AG04449 (cell line): ENCODE measurements at regions not wholly inside any gene's neighbourhood (a gene's known extent, or its start where the extent isn't known, plus 50 kb on each side); places are given as distances from the start of the nearest gene placed in this dataset.

ENCODE experiments used
- CTCF ChIA-PET: fragments of 350-600 bp; formaldehyde crosslinking; extraction: SDS; loops from one replicate; lab custom pipeline; 2021; ENCODE audit warnings: antibody characterized with exemption; lab: Yijun Ruan, JAX
- POLR2A ChIA-PET: fragments of 400-600, 350-600 bp; formaldehyde crosslinking; extraction: SDS; loops from one replicate; lab custom pipeline; 2020; ENCODE audit warnings: antibody characterized with exemption, inconsistent platforms; lab: Yijun Ruan, JAX
- DNase-seq: peaks from one replicate; pipeline ENCODE4 v3.0.0-alpha.2; 2010; ENCODE audit warnings: low read depth, low spot score
- H3K4me3 ChIP-seq: 2 replicates; pipeline ENCODE4 v1.5.1; 2011; ENCODE audit warnings: low read depth, mild to moderate bottlenecking, control low read depth, low read length
- TF ChIP-seq, protein P1 (sequence below): IDR thresholded peaks from one replicate; pipeline ENCODE4 v1.5.1; 2011; ENCODE audit warnings: mild to moderate bottlenecking, moderate library complexity, low read length, control low read depth, inconsistent platforms; ENCODE audit not compliant: insufficient read depth; ENCODE audit errors: missing control alignments

DNA sequence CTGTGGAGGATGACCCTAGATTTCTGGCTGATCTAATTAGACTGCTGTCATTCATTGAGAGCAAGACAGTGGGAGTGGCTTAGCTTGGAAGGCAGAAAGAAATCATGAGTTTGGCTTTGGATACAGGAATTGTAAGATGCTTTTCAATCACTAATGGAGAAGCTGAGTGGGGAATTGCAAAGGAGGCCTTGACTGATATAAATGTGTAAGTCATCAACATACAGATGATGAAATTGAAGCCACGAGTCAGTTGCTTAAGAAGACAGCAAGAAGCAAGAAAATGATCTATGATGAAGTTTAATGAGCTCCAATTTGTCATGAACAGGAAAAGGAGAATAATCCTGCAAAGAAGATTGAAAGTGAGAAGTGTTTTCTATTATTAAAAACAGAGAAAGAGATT, 136.7 kb upstream of the C1QTNF7 start:
- POLR2A ChIA-PET = no interaction called here
- TF ChIP-seq, protein P1, sequence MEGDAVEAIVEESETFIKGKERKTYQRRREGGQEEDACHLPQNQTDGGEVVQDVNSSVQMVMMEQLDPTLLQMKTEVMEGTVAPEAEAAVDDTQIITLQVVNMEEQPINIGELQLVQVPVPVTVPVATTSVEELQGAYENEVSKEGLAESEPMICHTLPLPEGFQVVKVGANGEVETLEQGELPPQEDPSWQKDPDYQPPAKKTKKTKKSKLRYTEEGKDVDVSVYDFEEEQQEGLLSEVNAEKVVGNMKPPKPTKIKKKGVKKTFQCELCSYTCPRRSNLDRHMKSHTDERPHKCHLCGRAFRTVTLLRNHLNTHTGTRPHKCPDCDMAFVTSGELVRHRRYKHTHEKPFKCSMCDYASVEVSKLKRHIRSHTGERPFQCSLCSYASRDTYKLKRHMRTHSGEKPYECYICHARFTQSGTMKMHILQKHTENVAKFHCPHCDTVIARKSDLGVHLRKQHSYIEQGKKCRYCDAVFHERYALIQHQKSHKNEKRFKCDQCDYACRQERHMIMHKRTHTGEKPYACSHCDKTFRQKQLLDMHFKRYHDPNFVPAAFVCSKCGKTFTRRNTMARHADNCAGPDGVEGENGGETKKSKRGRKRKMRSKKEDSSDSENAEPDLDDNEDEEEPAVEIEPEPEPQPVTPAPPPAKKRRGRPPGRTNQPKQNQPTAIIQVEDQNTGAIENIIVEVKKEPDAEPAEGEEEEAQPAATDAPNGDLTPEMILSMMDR = no peak
- CTCF ChIA-PET = interaction anchor here (1.2 to 1.5 kb wide), 2 partner anchors 105 to 166 kb away, joined by 4 to 6 read pairs; no protein-coding TSS in a partner anchor
- H3K4me3 ChIP-seq = no peak overlapping the region
- DNase-seq = no peak

DNA sequence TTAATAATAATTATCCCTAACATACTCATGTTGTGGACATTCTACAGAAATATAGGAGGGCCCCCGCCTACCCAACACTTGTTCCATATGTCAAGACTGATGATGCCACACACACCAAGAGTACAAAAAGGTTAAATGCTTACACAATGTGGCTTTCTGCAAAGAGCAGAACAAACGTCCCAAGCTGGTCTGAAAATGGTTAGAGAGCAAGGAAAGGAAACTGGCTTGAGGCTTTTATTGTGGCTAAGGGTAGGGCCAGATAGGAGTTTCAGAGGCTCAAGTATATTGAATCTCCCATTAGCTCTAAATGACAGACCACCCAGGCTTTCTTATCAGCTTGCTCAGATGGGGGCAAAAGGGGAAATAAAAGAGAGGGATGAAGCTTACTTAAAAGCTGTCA, 134.1 kb upstream of the C1QTNF7 start:
- ChIA-PET POLR2A (no interaction called here), CTCF (interaction anchor here (0.8 to 0.9 kb wide), 3 partner anchors 8 to 186 kb away, joined by 3 to 4 read pairs (median 3); no protein-coding TSS in a partner anchor)
- H3K4me3 ChIP-seq = no peak overlapping the region
- DNase-seq = no peak
- TF ChIP-seq, protein P1 = no peak

DNA sequence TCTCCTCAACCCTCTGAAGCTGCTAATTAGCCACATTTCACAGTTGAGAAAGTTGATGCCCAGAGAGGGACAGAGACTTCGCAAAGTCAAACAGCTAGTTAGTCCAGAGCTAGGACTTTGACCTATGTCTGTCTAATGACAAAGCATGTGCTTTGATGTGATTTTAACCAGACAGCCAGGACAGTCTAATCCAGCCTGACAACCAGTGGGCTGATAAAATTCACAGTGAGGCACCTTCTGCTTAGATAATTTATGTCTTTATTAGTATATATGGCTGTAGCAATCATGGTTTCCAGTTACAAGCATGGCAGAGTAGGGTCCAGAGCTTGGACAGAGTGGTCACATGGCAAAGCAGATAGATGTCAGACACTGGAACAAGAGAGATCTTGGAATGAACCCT, 133.6 kb upstream of the C1QTNF7 start:
- CTCF ChIA-PET = interaction anchor here (0.9 to 2.4 kb wide), 3 partner anchors 8 to 163 kb away, joined by 3 to 8 read pairs (median 4); no protein-coding TSS in a partner anchor
- no peak for DNase-seq
- TF ChIP-seq, protein P1 = no peak
- no peak overlapping the region for H3K4me3 ChIP-seq
- POLR2A ChIA-PET = no interaction called here

DNA sequence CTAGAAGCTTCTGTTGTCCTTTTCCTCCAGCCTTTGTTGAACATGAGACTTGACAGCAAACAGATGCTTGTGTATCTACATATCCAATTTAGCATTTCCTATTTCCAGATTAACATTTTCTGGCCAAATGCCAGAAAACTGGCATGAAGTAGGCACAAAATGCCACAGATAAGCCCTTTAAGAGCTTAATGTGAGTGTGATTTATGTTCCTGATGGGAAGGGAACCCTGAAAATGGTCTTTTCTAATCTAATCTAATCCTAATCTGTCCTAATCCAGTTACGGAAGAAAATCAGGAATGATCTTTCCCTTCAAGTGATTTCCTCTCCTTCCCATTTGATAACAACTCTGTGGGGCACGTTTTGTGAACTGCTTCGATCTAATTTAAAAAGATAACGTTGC, 133.0 kb upstream of the C1QTNF7 start:
- DNase-seq = no peak
- CTCF ChIA-PET = interaction anchor here (1.2 to 2.4 kb wide), 2 partner anchors 8 to 163 kb away, joined by 3 to 8 read pairs; no protein-coding TSS in a partner anchor
- POLR2A ChIA-PET = no interaction called here
- no peak overlapping the region for H3K4me3 ChIP-seq
- TF ChIP-seq, protein P1 = no peak

DNA sequence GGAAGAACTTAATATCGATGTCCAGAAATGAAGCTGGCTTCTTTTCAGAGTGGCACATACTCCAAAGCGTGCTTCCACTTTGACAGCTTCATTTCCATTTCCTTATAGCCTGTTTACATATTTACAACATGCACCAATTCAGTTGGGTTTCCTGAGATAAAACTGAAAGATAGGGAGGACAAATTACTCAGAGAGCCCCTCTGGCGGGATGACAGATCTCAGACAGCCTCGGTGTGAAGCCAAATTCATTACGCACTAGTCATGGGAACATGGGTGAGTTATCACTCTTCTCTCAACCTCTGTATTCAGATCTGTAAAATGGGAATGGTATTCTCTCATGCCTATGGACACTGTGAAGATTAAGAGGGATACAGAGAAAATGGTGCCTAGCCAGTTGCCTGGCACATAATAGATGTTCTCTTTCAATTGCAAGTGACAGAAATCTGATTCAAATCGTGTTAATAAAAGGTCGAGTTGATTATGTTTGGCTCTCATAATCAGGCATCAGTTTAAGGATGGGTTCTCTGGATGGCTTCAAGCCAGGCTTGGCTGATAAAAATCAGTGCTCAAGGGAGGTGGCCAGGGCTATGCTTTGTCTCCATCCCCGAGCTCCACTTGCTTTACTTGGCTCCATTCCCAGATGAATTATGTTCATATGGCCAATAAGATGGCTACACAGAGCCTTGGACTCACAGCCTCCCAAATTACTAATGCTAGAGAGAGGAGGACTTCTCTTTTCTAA, 132.2 kb upstream of the C1QTNF7 start:
- TF ChIP-seq, protein P1 = no peak
- POLR2A ChIA-PET = no interaction called here
- H3K4me3 ChIP-seq = no peak overlapping the region
- CTCF ChIA-PET = interaction anchor here (1.2 to 2.4 kb wide), 2 partner anchors 9 to 162 kb away, joined by 3 to 8 read pairs; no protein-coding TSS in a partner anchor
- no peak for DNase-seq

DNA sequence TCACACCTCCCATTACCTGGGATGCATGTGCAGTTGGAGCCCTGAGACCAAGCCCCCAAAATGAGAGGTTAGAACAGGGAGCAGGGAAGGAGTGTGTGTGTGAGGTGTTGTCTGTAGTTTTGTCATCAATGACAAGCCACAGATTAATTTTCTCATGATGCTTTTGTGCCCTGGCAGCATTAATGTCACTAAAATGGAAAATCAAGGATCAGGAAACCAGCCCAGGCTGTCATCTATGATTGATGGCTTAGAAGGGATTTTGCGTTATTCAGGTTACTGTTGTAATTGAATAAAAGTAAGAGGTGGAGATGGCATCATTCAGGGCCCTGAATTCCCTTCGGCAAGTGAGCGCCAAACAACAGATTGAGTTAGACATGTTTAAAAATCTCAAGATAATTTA, 130.5 kb upstream of the C1QTNF7 start:
- ChIA-PET CTCF (no interaction called here), POLR2A (no interaction called here)
- no peak overlapping the region for H3K4me3 ChIP-seq
- no peak for DNase-seq
- TF ChIP-seq, protein P1 = no peak
